ENCODE measurements at regions not wholly inside any gene's neighbourhood (a gene's known extent, or its start where the extent isn't known, plus 50 kb on each side); places are given as distances from the start of the nearest gene placed in this dataset.
"Not testable (repeated sequence)": the region's sequence is repeated elsewhere in the genome, so short reads cannot be mapped to it uniquely, and the experiment has no call there.

- no peak for DNase-seq (ENCODE audit: low read depth in 2 of 2)
These were observed 283.8 kb downstream of the GATA3 start for GRCh38 chr10:8338177-8338766.

GRCh38 chr10:8344756-8345155 is 290.3 kb downstream of the GATA3 start:
- no peak for DNase-seq (ENCODE audit: low read depth in 2 of 2)

DNA sequence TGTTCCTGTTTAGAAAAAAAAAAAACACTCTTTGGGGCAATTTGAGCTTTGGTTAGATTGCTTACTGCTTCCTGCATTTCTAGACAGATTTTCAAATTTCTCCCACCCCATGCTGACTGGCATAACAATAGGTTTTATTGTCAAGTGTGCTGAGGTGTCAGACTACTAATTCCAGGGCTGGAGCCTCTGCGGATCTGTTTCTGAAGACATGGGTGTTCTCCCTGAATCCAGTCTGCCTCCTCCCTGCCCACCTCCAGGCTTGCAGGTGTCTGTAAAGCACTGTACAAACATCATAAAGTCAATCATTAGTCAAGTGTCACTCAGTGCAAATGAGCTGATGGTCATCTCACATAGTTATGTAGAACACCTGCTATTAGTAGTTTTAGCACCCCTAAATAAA is 292.4 kb downstream of the GATA3 start:
- DNase-seq (ENCODE audit: low read depth in 2 of 2): no peak

DNA sequence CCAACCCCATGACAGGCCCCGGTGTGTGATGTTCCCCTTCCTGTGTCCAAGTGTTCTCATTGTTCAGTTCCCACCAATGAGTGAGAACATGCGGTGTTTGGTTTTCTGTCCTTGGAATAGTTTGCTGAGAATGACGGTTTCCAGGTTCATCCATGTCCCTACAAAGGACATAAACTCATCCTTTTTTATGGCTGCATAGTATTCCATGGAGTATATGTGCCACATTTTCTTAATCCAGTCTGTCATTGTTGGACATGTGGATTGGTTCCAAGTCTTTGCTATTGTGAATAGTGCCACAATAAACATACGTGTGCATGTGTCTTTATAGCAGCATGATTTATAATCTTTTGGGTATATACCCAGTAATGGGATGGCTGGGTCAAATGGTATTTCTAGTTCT is 293.1 kb downstream of the GATA3 start:
- not testable (repeated sequence) for DNase-seq (ENCODE audit: low read depth in 2 of 2)

GRCh38 chr10:8349610-8350249 is 295.2 kb downstream of the GATA3 start:
- DNase-seq (ENCODE audit: low read depth in 2 of 2): no peak

- DNase-seq (ENCODE audit: low read depth in 2 of 2): no peak
These were observed 295.9 kb downstream of the GATA3 start for GRCh38 chr10:8350250-8350967.

DNA sequence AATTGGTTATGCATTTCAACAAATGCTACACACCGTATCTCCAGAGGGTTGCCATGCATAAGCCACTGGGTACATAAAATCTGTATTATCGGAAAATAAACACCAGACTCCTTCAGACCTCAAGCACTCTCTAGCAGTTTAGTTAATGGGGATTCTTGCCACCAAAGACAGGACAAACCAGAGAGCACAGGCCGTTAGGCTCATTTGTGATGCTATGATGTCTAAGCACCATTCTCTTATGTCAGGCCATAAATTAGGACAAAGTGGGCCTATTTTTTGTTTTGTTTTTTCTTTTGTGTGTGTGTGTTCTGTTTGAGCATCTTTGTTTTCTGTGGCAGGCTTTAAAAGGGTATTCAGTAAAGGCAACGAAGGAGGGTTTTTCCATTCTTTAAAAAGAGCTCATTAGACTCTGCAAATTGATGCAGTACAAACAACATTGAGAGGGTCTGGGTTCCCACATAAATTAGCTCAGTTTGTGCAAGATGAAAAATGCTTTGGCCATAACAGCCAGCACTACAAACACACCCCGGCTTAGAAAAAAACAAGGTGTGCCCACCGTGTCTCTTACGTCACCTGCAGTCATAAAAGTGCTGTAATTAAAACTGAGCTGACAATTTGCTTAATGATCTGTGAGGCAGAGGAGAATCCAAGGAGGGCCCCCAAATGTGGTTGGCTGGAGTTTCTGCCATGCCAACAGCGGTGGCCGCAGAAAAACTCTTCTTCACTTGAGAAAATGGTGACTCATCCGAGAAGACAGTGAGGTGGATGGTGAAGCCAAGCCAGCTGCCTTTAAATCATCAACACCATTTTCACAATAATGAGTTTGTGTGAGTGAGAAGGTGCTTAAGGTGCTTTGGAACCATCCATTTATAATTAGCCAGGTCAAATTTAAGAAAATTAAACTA is 297.9 kb downstream of the GATA3 start:
- no peak for DNase-seq (ENCODE audit: low read depth in 2 of 2)

DNA sequence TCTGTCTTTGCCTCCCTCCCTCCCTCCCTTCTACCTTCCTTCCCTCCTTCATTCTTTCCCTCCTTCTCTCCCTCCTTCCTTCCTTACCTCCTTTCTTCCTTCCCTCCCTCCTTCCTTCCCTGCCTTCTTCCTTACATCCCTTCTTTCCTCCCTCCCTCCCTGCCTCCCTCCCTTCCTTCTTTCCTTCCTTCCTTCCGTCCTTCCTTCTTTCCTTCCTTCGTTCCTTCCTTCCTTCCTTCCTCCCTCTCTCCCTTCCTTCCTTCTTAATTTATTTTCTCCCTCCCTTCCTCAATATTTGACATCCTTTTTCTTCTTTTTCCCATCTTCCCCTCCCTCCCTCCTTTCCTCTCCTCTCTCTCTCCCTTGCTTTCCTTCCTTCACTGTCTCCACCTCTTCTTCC is 301.8 kb downstream of the GATA3 start:
- DNase-seq (ENCODE audit: low read depth in 2 of 2): no peak

DNA sequence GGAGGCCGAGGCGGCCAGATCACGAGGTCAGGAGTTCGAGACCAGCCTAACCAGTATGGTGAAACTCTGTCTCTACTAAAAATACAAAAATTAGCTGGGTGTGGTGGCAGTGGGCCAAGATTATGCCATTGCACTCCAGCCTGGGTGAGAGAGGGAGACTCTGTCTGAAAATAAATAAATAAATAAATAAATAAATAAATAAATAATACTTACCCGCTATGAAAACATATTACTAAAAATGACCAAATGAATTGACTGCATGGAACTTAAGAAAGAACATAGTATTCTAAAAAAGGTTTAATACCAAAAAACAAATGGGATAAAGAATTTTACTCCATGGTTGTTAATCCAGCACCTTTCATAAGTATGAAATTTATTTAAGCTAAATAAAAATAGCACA is 305.0 kb downstream of the GATA3 start:
- no peak for DNase-seq (ENCODE audit: low read depth in 2 of 2)

DNA sequence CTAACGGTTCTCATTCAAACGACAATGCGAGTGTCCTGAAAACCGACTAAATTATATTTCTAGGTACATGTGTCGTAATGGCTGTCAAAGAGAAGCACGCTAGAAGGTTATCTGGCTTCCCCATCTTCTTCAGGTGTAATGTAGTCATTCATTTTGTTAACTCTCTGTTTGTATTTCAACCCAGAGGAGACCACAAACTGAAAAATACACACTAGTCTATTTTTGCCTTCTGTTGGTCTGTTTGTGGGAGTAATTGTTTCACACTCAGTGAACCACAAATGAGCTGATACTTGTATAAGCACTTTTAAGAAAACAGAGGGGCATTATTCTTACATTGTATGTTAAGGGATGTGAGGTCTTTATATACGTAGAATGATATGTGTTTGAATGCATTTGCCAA is 305.9 kb downstream of the GATA3 start:
- DNase-seq (ENCODE audit: low read depth in 2 of 2): no peak

GRCh38 chr10:8360814-8361509 is 306.5 kb downstream of the GATA3 start:
- DNase-seq (ENCODE audit: low read depth in 2 of 2): no peak

DNA sequence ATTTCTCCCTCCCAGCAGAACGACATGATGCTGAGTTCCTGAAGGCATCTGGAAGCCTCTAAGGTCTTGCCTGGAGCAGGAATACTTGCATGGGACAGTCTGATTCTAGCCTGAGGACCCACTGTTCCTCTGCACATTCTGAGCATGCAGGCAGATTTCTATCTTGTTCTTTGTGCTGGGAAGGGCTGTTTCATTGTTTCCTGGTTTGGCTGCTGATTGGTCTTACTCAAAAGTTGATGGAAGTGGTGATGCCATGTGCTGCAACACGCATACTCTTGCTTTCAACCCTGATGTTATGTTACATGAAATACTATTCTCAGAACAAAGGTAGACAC is 307.0 kb downstream of the GATA3 start:
- DNase-seq (ENCODE audit: low read depth in 2 of 2): no peak

- peak; percentile 18 to 33 for DNase-seq (ENCODE audit: low read depth in 2 of 2)
These were observed 311.7 kb downstream of the GATA3 start for GRCh38 chr10:8365935-8366911.

- DNase-seq (ENCODE audit: low read depth in 2 of 2): not testable (repeated sequence)
These were observed 313.4 kb downstream of the GATA3 start for GRCh38 chr10:8367672-8368411.

GRCh38 chr10:8369666-8370065 is 315.2 kb downstream of the GATA3 start:
- DNase-seq (ENCODE audit: low read depth in 2 of 2): no peak

GRCh38 chr10:8374334-8374733 is 319.8 kb downstream of the GATA3 start:
- no peak for DNase-seq (ENCODE audit: low read depth in 2 of 2)

DNA sequence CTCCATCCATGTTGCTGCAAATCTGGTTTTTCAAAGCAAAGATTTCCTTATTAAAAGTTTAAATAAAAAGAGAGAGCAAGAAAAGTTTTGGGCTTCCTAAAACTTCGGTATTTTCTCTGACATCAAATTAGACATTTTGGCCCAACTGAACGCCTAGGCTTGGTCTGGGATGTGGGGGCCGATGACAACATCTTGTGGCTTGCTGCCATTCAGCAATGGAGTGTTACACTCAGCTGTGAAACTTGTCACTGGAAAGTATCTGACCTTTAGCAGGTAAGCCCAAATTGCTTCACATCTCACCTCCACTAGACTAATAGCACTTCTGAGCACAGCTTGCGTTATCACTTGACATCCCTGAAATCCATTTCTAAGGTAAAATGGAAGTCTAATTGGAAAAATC is 320.6 kb downstream of the GATA3 start:
- DNase-seq (ENCODE audit: low read depth in 2 of 2): no peak

DNA sequence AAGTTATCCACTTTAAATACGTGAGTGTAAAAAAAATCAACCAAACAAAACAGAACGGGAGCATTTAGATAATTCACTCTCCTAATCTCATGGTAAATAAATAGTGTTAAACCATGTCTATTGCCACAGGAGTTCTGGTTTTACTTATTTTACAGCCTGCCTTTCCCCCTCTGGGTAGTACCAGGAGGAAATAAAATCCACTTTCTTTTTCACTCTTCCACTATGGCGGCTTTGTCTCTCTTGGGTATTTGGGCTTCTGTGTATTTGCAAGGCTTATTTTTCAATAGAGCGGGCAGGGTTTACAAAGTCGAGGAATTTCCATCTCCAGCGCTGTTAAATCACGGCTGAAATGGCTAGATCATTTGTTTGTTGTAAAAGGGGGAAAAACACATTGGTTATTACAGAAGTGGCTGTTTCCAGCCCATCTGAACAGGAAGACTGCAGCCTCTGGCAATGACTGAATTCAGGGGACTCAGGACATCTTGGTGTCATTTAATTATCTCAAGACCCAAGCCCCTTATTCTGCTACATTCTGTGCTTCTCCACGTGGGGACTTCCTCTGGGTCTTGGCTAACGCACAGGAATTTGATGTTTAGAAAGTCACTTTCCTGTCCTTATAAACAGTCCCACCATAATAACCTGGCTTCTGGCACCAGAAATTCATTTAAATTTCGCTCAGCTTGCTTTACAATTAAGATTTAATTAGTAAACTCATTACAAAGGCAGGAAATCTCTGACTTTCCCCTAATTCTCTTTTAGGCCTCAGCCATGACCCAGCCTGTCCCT is 323.9 kb downstream of the GATA3 start:
- DNase-seq (ENCODE audit: low read depth in 2 of 2): no peak

Data from activated CD4-positive, alpha-beta T cell treated with anti-CD3 and anti-CD28 coated beads for 24 hours (primary cell).